ENCODE measurements at regions not wholly inside any gene's neighbourhood (a gene's known extent, or its start where the extent isn't known, plus 50 kb on each side); places are given as distances from the start of the nearest gene placed in this dataset.
"Not testable (repeated sequence)": the region's sequence is repeated elsewhere in the genome, so short reads cannot be mapped to it uniquely, and the experiment has no call there.

GRCh38 chr1:221880182-221880581, 138.3 kb upstream of the DUSP10 start:
- DNase-seq (ENCODE audit: low spot score), result no peak

GRCh38 chr1:221878134-221878533, 136.2 kb upstream of the DUSP10 start:
- peak; percentile 20 for DNase-seq (ENCODE audit: low spot score)

GRCh38 chr1:221877311-221877710, 135.4 kb upstream of the DUSP10 start:
- DNase-seq (ENCODE audit: low spot score), result no peak

- no peak for DNase-seq (ENCODE audit: low spot score)
These were observed 133.1 kb upstream of the DUSP10 start for GRCh38 chr1:221875004-221875330.

- no peak for DNase-seq (ENCODE audit: low spot score)
These were observed 132.6 kb upstream of the DUSP10 start for GRCh38 chr1:221874285-221875003.

GRCh38 chr1:221873673-221874072, 131.8 kb upstream of the DUSP10 start:
- DNase-seq (ENCODE audit: low spot score), result no peak

- no peak for DNase-seq (ENCODE audit: low spot score)
These were observed 129.2 kb upstream of the DUSP10 start for GRCh38 chr1:221871056-221871455.

- no peak for DNase-seq (ENCODE audit: low spot score)
These were observed 127.9 kb upstream of the DUSP10 start for GRCh38 chr1:221869779-221870178.

- DNase-seq (ENCODE audit: low spot score), result peak; percentile 50
These were observed 126.9 kb upstream of the DUSP10 start for GRCh38 chr1:221868593-221869303.

GRCh38 chr1:221867003-221867402, 125.1 kb upstream of the DUSP10 start:
- no peak for DNase-seq (ENCODE audit: low spot score)

GRCh38 chr1:221865808-221866207, 123.9 kb upstream of the DUSP10 start:
- DNase-seq (ENCODE audit: low spot score), result peak; percentile 60

GRCh38 chr1:221863635-221864034, 121.7 kb upstream of the DUSP10 start:
- DNase-seq (ENCODE audit: low spot score), result no peak

- DNase-seq (ENCODE audit: low spot score), result no peak
These were observed 121.1 kb upstream of the DUSP10 start for GRCh38 chr1:221862971-221863370.

GRCh38 chr1:221858818-221859611, 117.1 kb upstream of the DUSP10 start:
- DNase-seq (ENCODE audit: low spot score), result peak; percentile 88

GRCh38 chr1:221857094-221857444, 115.2 kb upstream of the DUSP10 start:
- not testable (repeated sequence) for DNase-seq (ENCODE audit: low spot score)

- DNase-seq (ENCODE audit: low spot score), result peak; percentile 59
These were observed 114.6 kb upstream of the DUSP10 start for GRCh38 chr1:221856228-221857093.

- DNase-seq (ENCODE audit: low spot score), result no peak
These were observed 113.3 kb upstream of the DUSP10 start for GRCh38 chr1:221855156-221855555.

GRCh38 chr1:221851336-221851735, 109.4 kb upstream of the DUSP10 start:
- DNase-seq (ENCODE audit: low spot score), result no peak

GRCh38 chr1:221850470-221851187, 108.7 kb upstream of the DUSP10 start:
- DNase-seq (ENCODE audit: low spot score), result no peak

- DNase-seq (ENCODE audit: low spot score), result no peak
These were observed 108.0 kb upstream of the DUSP10 start for GRCh38 chr1:221849897-221850296.

- DNase-seq (ENCODE audit: low spot score), result no peak
These were observed 107.2 kb upstream of the DUSP10 start for GRCh38 chr1:221849110-221849509.

Measured in kidney tubule cell (primary cell).